Mesendoderm (in vitro differentiated cells): ENCODE measurements at regions not wholly inside any gene's neighbourhood (a gene's known extent, or its start where the extent isn't known, plus 50 kb on each side); places are given as distances from the start of the nearest gene placed in this dataset.
A peak's percentile ranks its signal among the peaks of the same experiment; 100 is the strongest.

Experiments used
- DNase-seq: peaks from one replicate; pipeline ENCODE4 v3.0.0; 2013
- H2AK5ac ChIP-seq: 2 replicates; pipeline ENCODE4 v1.6.1; 2013; ENCODE audit warnings: low read length, inconsistent platforms
- H2BK120ac ChIP-seq: 2 replicates; pipeline ENCODE4 v1.6.1; 2013; ENCODE audit warnings: low read depth, mild to moderate bottlenecking, low read length, moderate library complexity, mixed read lengths
- H2BK15ac ChIP-seq: replicated peaks from 2 replicates; pipeline ENCODE4 v1.6.1; 2013; ENCODE audit warnings: low read depth, mild to moderate bottlenecking, moderate library complexity
- H2BK5ac ChIP-seq: 2 replicates; pipeline ENCODE4 v1.6.1; 2013; ENCODE audit warnings: low read length, inconsistent platforms
- H3K18ac ChIP-seq: 2 replicates; pipeline ENCODE4 v1.6.1; 2013; ENCODE audit warnings: mild to moderate bottlenecking, low read length, mixed read lengths
- H3K23ac ChIP-seq: one replicate; pipeline ENCODE4 v1.6.1; 2013; ENCODE audit warnings: low read length
- H3K27ac ChIP-seq: 2 replicates; pipeline ENCODE4 v1.5.1; 2013; ENCODE audit warnings: low read depth, mild to moderate bottlenecking, inconsistent platforms, low read length, moderate library complexity
- H3K27me3 ChIP-seq: 2 replicates; pipeline ENCODE4 v1.6.1; 2013; ENCODE audit warnings: low read length, control low read depth, mild to moderate bottlenecking, inconsistent platforms; ENCODE audit not compliant: insufficient read depth, poor library complexity
- H3K36me3 ChIP-seq: 2 replicates; pipeline ENCODE4 v1.6.1; 2013; ENCODE audit warnings: low read length, inconsistent platforms; ENCODE audit not compliant: control insufficient read depth, insufficient read depth
- H3K4ac ChIP-seq: one replicate; pipeline ENCODE4 v1.6.1; 2013; ENCODE audit warnings: low read depth, mild to moderate bottlenecking, low read length, moderate library complexity
- H3K4me1 ChIP-seq: 2 replicates; pipeline ENCODE4 v1.6.1; 2013; ENCODE audit warnings: low read depth, low read length, inconsistent platforms; ENCODE audit not compliant: control insufficient read depth
- H3K4me2 ChIP-seq: 2 replicates; pipeline ENCODE4 v1.6.1; 2013; ENCODE audit warnings: low read length
- H3K4me3 ChIP-seq: 2 replicates; pipeline ENCODE4 v1.5.1; 2013; ENCODE audit warnings: mild to moderate bottlenecking, low read length
- H3K56ac ChIP-seq: one replicate; pipeline ENCODE4 v1.6.1; 2013; ENCODE audit warnings: low read length
- H3K79me1 ChIP-seq: 2 replicates; pipeline ENCODE4 v1.6.1; 2013; ENCODE audit warnings: low read length, inconsistent platforms
- H3K79me2 ChIP-seq: 2 replicates; pipeline ENCODE4 v1.6.1; 2013; ENCODE audit warnings: mild to moderate bottlenecking, low read length; ENCODE audit not compliant: control insufficient read depth, insufficient read depth
- H3K9ac ChIP-seq: 2 replicates; pipeline ENCODE4 v1.6.1; 2013; ENCODE audit warnings: low read length, inconsistent platforms
- H4K5ac ChIP-seq: one replicate; pipeline ENCODE4 v1.6.1; 2013; ENCODE audit warnings: low read length
- H4K8ac ChIP-seq: one replicate; pipeline ENCODE4 v1.6.1; 2013; ENCODE audit warnings: low read depth, mild to moderate bottlenecking, control low read depth, low read length, moderate library complexity
- WGBS: extraction: QIAGEN DNeasy Blood & Tissue Kit; methylation state at CpG from one replicate; pipeline ENCODE4 v1.1.7; 2013; ENCODE audit warnings: low lambda C conversion rate, missing lambda C conversion rate; ENCODE audit not compliant: insufficient coverage; ENCODE audit errors: extremely low coverage; 5-methylcytosine and 5-hydroxymethylcytosine counted together

DNA sequence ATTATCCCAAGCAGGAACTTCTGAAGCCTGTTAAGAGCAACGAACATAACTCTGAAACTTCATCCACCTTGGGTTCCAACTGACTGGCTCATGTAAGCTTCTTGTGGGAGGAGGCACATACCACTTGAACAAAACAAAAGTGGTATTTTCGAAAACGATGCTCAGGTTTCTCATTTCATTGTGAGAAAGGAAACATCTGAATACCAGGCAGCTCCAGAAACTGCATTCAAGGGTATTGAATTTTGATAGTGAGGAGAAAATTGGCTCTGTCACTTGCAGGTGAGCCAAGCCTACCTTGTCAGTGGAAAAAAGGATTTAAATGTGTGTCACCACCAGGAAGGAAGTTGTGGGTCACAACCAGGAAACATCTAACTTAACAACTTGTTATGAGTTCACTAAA, 218.1 kb upstream of the SATB1 start:
- H3K4me1 ChIP-seq: no peaks in the 10 kb centered on the region
- whole genome bisulfite sequencing: no CpG with 5 or more reads among the region's 3 CpGs
- no peak for DNase-seq

DNA sequence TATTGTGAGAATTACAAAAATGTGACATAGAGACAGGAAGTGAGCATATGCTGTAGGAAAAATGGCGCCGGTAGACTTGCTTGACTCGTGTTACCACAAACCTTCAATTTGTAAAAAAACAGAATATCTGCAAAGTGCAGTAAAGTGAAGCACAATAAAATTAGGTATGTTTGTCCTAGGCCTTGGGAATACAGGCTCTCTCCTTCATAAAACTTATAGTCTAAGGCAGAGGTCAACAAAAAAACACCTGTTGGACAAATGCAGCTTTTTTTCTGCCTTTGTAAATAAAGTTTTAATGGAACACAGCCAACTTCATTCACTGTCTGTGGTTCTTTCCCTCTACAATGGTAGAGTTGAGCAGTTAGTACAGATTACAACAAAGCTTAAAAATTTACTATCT, 216.8 kb upstream of the SATB1 start:
- no peaks in the 10 kb centered on the region for H3K79me2 ChIP-seq
- no CpG with 5 or more reads among the region's 3 CpGs for WGBS
- no peak for DNase-seq
- no peaks in the 10 kb centered on the region for H3K36me3 ChIP-seq
- H3K23ac ChIP-seq: no peak overlapping the region
- H3K4me2 ChIP-seq: no peak overlapping the region
- H3K18ac ChIP-seq: no peak overlapping the region
- H2BK5ac ChIP-seq: no peak overlapping the region
- no peak overlapping the region for H3K56ac ChIP-seq
- no peak overlapping the region for H2AK5ac ChIP-seq
- no peak overlapping the region for H2BK15ac ChIP-seq
- no peak overlapping the region for H4K8ac ChIP-seq
- H3K27ac ChIP-seq: no peak overlapping the region
- H3K27me3 ChIP-seq: no peaks in the 10 kb centered on the region
- H3K9ac ChIP-seq: no peak overlapping the region
- H3K79me1 ChIP-seq: no peaks in the 10 kb centered on the region
- no peak overlapping the region for H4K5ac ChIP-seq
- no peak overlapping the region for H2BK120ac ChIP-seq
- no peak overlapping the region for H3K4me3 ChIP-seq
- no peaks in the 10 kb centered on the region for H3K4me1 ChIP-seq
- H3K4ac ChIP-seq: no peak overlapping the region

More for the DNA sequence above, 218.1 kb upstream of the SATB1 start:
- Histone ChIP-seq H3K4me2 (no peak overlapping the region), H3K79me1 (no peaks in the 10 kb centered on the region), H2BK15ac (no peak overlapping the region), H3K56ac (no peak overlapping the region), H3K4me3 (no peak overlapping the region), H3K27ac (no peak overlapping the region), H3K27me3 (no peaks in the 10 kb centered on the region), H2BK5ac (no peak overlapping the region), H3K36me3 (no peaks in the 10 kb centered on the region), H3K18ac (no peak overlapping the region), H2BK120ac (no peak overlapping the region), H4K8ac (no peak overlapping the region), H3K9ac (no peak overlapping the region), H3K79me2 (no peaks in the 10 kb centered on the region), H3K23ac (no peak overlapping the region), H4K5ac (no peak overlapping the region), H2AK5ac (no peak overlapping the region), H3K4ac (no peak overlapping the region)

DNA sequence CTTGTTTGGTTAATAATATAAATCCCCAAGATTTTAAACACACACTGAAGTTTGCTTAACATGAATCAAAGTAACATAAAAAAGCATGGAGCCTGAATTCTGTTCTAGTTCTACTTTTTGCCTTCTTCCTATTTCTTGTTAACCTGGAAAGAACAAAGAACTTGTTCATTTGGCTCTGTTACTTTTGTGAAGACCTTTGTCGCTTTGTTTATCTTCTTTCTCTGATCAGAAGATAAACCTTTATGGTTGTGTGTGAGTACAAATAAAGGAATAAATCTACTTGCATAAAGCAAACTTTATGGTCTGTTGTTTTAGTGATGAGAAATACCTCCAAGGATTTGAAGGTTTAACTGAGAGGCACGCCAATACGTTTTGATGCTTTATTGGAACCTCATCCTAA, 210.1 kb upstream of the SATB1 start:
- Histone ChIP-seq H3K27me3 (no peaks in the 10 kb centered on the region), H2AK5ac (no peak overlapping the region), H3K36me3 (no peaks in the 10 kb centered on the region), H3K27ac (no peak overlapping the region), H3K56ac (no peak overlapping the region), H3K4me1 (no peaks in the 10 kb centered on the region), H2BK120ac (no peak overlapping the region), H3K18ac (no peak overlapping the region), H3K4ac (no peak overlapping the region), H3K9ac (no peak overlapping the region), H3K4me3 (no peak overlapping the region), H3K23ac (no peak overlapping the region), H2BK15ac (no peak overlapping the region), H2BK5ac (no peak overlapping the region), H4K8ac (no peak overlapping the region), H3K79me1 (no peaks in the 10 kb centered on the region), H4K5ac (no peak overlapping the region), H3K79me2 (no peaks in the 10 kb centered on the region), H3K4me2 (no peak overlapping the region)
- WGBS: no CpG with 5 or more reads among the region's 3 CpGs
- DNase-seq: no peak

DNA sequence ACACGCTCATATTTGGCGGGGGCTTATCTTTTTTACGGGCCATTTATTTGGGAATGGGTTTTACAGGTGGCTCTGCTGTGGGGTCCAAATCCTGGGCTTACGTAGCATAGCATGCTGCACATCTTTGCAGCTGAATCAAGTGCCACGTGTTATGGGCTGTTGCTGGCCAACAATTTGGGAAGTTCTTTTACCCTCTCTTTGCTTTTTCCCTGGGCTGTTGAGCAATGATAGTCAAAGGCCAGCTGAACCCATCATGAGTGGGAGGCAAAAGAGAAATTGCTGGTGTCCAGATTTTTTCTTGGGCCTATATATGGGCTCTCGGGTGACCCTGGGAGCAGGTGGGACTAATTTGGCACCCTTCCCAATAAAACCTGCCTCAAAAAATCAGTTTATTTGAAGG, 209.3 kb upstream of the SATB1 start:
- DNase-seq: no peak
- Histone ChIP-seq H2BK5ac (no peak overlapping the region), H3K27me3 (no peaks in the 10 kb centered on the region), H3K4ac (no peak overlapping the region), H2BK120ac (no peak overlapping the region), H3K18ac (no peak overlapping the region), H3K4me2 (no peak overlapping the region), H3K27ac (no peak overlapping the region), H4K5ac (no peak overlapping the region), H3K36me3 (no peaks in the 10 kb centered on the region), H3K4me3 (no peak overlapping the region), H3K4me1 (no peaks in the 10 kb centered on the region), H4K8ac (no peak overlapping the region), H3K79me1 (no peaks in the 10 kb centered on the region), H3K23ac (no peak overlapping the region), H3K79me2 (no peaks in the 10 kb centered on the region), H2AK5ac (no peak overlapping the region), H2BK15ac (no peak overlapping the region), H3K56ac (no peak overlapping the region), H3K9ac (no peak overlapping the region)
- WGBS: no CpG with 5 or more reads among the region's 6 CpGs

DNA sequence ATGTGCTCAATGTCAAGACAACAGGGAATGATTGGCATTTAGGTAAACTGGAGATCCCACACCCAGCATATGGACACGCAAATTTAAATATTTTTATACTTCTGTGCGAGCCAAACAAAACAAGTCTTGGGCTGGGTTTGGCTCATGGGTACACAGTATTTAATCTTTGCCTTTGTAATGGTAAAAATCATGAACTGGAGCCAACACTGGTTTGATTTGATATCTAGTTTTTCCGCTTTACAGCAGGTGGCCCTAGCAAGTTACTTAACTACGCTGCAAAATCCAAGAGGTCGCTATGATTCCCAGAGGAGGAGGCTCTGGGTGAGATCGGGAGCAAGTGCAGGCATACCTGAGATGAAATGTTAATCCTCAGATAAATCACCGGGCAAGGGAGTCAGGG, 207.9 kb upstream of the SATB1 start:
- Histone ChIP-seq H3K79me1 (no peaks in the 10 kb centered on the region), H3K18ac (no peak overlapping the region), H3K4ac (no peak overlapping the region), H3K27ac (no peak overlapping the region), H2AK5ac (no peak overlapping the region), H3K79me2 (no peaks in the 10 kb centered on the region), H3K4me1 (no peaks in the 10 kb centered on the region), H2BK5ac (no peak overlapping the region), H3K23ac (no peak overlapping the region), H3K56ac (no peak overlapping the region), H2BK15ac (no peak overlapping the region), H3K9ac (no peak overlapping the region), H3K4me3 (no peak overlapping the region), H3K27me3 (no peaks in the 10 kb centered on the region), H2BK120ac (no peak overlapping the region), H3K36me3 (no peaks in the 10 kb centered on the region), H4K8ac (no peak overlapping the region), H3K4me2 (no peak overlapping the region), H4K5ac (no peak overlapping the region)
- WGBS: no CpG with 5 or more reads among the region's 7 CpGs
- peak; percentile 14 for DNase-seq

DNA sequence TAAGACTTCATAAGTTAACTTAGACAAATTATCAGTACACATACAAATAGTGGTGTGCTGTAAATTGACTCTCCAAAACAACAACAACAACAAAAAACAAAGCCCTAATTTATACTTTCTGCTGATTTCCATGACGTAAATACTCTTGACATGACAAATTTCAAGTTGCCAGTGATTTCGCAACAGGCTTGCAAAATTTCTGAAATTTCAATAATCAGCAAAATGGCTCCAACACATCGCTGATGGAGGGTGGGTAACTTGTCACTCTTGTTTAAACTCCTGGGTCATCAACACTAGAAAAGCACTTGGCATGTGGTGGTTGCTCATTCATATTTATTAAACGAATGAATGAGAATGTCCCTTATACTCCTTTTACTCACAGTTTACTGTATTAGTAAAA, 205.2 kb upstream of the SATB1 start:
- no peak overlapping the region for H4K8ac ChIP-seq
- H3K36me3 ChIP-seq: no peaks in the 10 kb centered on the region
- no peaks in the 10 kb centered on the region for H3K79me2 ChIP-seq
- H3K56ac ChIP-seq: no peak overlapping the region
- no peak overlapping the region for H3K9ac ChIP-seq
- no peak overlapping the region for H3K27ac ChIP-seq
- H2AK5ac ChIP-seq: no peak overlapping the region
- no peak overlapping the region for H3K4ac ChIP-seq
- H2BK120ac ChIP-seq: no peak overlapping the region
- no peaks in the 10 kb centered on the region for H3K4me1 ChIP-seq
- no peak overlapping the region for H3K23ac ChIP-seq
- H2BK5ac ChIP-seq: no peak overlapping the region
- no peak for DNase-seq
- no peak overlapping the region for H3K4me3 ChIP-seq
- no peaks in the 10 kb centered on the region for H3K79me1 ChIP-seq
- H3K18ac ChIP-seq: no peak overlapping the region
- no CpG with 5 or more reads among the region's 4 CpGs for WGBS
- H4K5ac ChIP-seq: no peak overlapping the region
- no peak overlapping the region for H2BK15ac ChIP-seq
- H3K4me2 ChIP-seq: no peak overlapping the region
- no peaks in the 10 kb centered on the region for H3K27me3 ChIP-seq
